ENCODE measurements at regions not wholly inside any gene's neighbourhood (a gene's known extent, or its start where the extent isn't known, plus 50 kb on each side); places are given as distances from the start of the nearest gene placed in this dataset.
"Not testable (repeated sequence)": the region's sequence is repeated elsewhere in the genome, so short reads cannot be mapped to it uniquely, and the experiment has no call there.

DNA sequence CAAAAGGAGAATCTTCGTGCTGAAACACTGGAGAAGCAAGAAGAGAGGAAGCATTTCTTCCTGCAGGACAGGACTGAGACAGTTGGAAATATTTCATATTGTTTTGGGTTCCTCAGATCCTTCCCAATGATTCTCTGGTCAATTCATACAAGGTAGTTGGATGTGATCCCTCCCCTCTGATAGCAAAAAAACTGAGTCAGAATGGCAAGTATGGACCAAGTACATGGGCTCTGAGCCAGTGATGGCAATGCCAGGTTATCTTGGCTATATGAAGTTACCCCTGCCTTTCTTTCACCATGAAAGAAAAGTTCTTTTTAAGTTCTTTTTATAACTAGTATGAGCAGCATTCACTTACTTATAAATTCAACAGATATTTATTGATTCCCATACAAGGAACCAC is 124.4 kb upstream of the PTPRZ1 start:
- Histone ChIP-seq H3K4me3 (no peak overlapping the region), H3K36me3 (no peaks in the 10 kb centered on the region), H3K4me2 (no peak overlapping the region), H3K4me1 (peaks cover 0 to 8% (median 2%) of the 10 kb centered on the region in 10 experiments; a peak in 4 of 20 replicates), H3K27ac (no peak overlapping the region), H3K9me3 (replicated peaks in 1 of 11) (0 out of 22 replicates have a peak, but pooled peaks cover 0 to 5% (median 0%) of the 10 kb centered on the region in 11 experiments), H3K9ac (no peak overlapping the region), H3K27me3 (no peaks in the 10 kb centered on the region), H4K20me1 (no peaks in the 10 kb centered on the region)
- TF ChIP-seq Cebpa-rat (IDR thresholded peaks at IDR 0.05), result no peak

DNA sequence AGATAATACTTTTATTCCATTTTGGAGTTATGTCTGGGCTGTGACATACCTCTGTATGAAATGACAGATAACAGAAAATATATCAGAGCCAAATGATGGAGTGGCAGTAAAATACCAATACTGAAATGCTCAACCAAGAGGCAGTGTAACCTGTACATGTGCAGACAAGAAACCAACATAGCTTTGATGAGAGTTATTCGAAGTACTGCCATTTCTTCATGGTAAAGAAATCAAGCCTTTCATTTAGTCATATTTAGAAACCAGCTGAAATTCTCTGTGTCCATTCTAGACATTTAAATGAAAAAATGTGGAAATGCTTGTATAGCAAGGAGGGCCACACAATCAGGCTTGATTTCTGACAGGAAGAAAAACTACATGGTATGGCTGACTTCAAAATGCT is 127.1 kb upstream of the PTPRZ1 start:
- Histone ChIP-seq H4K20me1 (no peaks in the 10 kb centered on the region), H3K4me2 (peak overlapping the region in 1 of 11 experiments; percentile 13; a peak in 1 of 22 replicates), H3K4me3 (no peak overlapping the region), H3K27ac (no peak overlapping the region), H3K27me3 (no peaks in the 10 kb centered on the region), H3K36me3 (no peaks in the 10 kb centered on the region), H3K4me1 (peaks cover 0 to 8% (median 2%) of the 10 kb centered on the region in 10 experiments; a peak in 4 of 20 replicates), H3K9ac (no peak overlapping the region), H3K9me3 (replicated peaks in 1 of 11) (0 out of 22 replicates have a peak, but pooled peaks cover 0 to 5% (median 0%) of the 10 kb centered on the region in 11 experiments)
- no peak for TF ChIP-seq Cebpa-rat (IDR thresholded peaks at IDR 0.05)

DNA sequence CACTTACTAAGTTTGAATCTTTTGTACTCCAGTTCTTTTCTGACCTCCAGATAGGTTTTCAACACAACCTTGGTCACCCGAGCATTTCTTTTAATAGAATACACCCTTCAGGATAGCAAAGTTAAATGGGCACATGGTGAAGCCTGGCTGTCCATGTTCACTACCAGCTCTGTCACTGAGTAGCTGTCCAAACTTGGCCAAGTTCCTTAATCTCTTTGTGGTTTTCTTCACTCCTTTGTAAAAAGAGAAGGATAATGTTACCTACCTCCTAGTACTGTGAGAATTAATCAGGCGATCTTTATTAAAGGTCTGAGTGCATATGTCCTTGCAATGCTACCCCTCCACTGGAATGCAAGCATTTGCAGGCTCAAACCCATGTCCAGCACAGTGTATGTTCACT is 128.1 kb upstream of the PTPRZ1 start:
- no peak overlapping the region for H3K9ac ChIP-seq
- H3K27ac ChIP-seq, result no peak overlapping the region
- 0 out of 22 replicates have a peak, but pooled peaks cover 0 to 5% (median 0%) of the 10 kb centered on the region in 11 experiments for H3K9me3 ChIP-seq (replicated peaks in 1 of 11)
- no peaks in the 10 kb centered on the region for H3K36me3 ChIP-seq
- no peak for TF ChIP-seq Cebpa-rat (IDR thresholded peaks at IDR 0.05)
- H4K20me1 ChIP-seq, result no peaks in the 10 kb centered on the region
- H3K27me3 ChIP-seq, result no peaks in the 10 kb centered on the region
- H3K4me3 ChIP-seq, result no peak overlapping the region
- no peak overlapping the region for H3K4me2 ChIP-seq
- peaks cover 0 to 8% (median 2%) of the 10 kb centered on the region in 10 experiments; a peak in 4 of 20 replicates for H3K4me1 ChIP-seq

DNA sequence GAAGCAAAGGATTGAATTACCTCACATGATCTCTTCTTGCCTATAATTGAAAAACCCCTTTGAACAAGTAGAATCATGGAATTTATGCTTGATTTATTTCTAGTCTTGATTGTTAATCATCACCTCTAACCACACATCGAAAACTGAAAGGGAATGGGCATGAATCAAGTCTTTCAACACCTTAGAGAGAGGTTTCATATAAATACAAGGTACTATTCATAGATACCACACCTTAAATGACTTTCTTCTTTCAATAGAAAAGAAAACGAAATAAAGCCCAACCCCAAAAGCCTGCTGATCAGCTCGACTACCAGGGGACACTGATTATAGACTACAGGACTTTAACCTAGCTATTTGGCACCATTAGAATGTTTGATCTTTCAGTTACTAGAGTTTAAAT is 128.6 kb upstream of the PTPRZ1 start:
- Histone ChIP-seq H3K9ac (no peak overlapping the region), H3K4me2 (no peak overlapping the region), H3K9me3 (replicated peaks in 1 of 11) (0 out of 22 replicates have a peak, but pooled peaks cover 0 to 5% (median 0%) of the 10 kb centered on the region in 11 experiments), H4K20me1 (no peaks in the 10 kb centered on the region), H3K4me3 (no peak overlapping the region), H3K4me1 (peaks cover 0 to 8% (median 2%) of the 10 kb centered on the region in 10 experiments; a peak in 4 of 20 replicates), H3K36me3 (no peaks in the 10 kb centered on the region), H3K27me3 (no peaks in the 10 kb centered on the region), H3K27ac (no peak overlapping the region)
- TF ChIP-seq Cebpa-rat (IDR thresholded peaks at IDR 0.05), result no peak

DNA sequence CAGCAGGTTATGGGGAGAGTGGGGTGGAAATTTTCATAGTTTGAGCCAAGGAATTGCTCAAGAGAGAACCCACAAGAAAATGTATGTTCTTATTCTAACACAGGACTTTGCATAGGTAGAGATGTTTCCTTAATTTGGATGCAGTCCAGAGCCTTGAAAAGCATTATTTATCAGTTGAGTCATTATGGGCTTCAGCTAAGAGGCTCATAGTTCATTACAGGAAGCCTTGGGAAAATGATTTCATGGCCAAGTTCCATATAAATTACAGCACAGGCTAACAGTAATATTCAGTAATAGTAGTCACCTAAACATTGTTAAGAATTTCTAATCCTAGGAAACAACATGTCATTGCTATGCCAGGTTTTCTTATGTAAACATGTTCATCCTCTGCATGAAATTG is 131.1 kb upstream of the PTPRZ1 start:
- Histone ChIP-seq H3K27ac (no peak overlapping the region), H3K9me3 (replicated peaks in 1 of 11) (no peaks in the 10 kb centered on the region), H3K27me3 (no peaks in the 10 kb centered on the region), H3K9ac (no peak overlapping the region), H3K4me3 (no peak overlapping the region), H4K20me1 (no peaks in the 10 kb centered on the region), H3K36me3 (no peaks in the 10 kb centered on the region), H3K4me2 (no peak overlapping the region), H3K4me1 (peaks cover 0 to 8% (median 2%) of the 10 kb centered on the region in 10 experiments; a peak in 4 of 20 replicates)
- no peak for TF ChIP-seq Cebpa-rat (IDR thresholded peaks at IDR 0.05)

DNA sequence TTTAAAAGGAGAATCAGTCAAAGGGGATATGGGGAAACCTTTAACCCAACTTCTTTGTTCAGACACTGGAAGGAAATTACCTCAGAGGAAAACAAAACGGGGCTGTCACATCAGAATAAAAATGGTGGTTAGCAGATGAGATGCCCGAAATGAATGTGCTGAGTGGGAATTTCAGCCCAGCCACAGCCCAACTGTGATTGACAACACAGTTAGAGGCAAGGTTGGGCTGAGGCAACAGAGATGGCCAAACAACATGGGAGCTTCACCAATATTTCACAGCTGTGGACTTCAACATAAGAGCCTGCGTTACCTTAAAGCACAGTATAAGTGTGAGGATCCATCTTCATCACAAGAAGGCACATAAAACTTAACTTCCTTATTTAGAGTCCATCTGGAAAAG is 133.5 kb upstream of the PTPRZ1 start:
- no peaks in the 10 kb centered on the region for H4K20me1 ChIP-seq
- H3K4me1 ChIP-seq, result no peaks in the 10 kb centered on the region
- H3K9ac ChIP-seq, result no peak overlapping the region
- H3K4me2 ChIP-seq, result no peak overlapping the region
- H3K27me3 ChIP-seq, result no peaks in the 10 kb centered on the region
- H3K9me3 ChIP-seq (replicated peaks in 1 of 11), result no peaks in the 10 kb centered on the region
- no peak for TF ChIP-seq Cebpa-rat (IDR thresholded peaks at IDR 0.05)
- no peak overlapping the region for H3K4me3 ChIP-seq
- H3K36me3 ChIP-seq, result no peaks in the 10 kb centered on the region
- no peak overlapping the region for H3K27ac ChIP-seq

DNA sequence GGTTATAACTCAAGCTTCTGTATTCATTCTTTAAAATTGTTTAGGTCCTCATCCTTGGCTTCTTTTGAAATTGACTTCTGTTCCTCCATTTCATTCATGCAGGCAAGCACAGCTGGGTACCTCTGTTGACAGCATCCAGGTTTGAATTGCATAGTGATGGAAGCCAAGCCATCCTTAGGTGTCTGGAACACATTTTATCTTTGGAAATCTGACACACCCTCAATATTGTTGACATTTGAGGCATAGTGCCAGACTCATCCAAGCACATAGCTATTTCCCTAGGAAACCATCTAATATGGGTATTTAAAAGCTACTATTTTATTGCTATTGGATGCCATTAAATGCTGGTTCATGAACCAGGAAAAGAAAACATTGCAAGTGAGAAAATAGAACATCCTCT is 142.1 kb upstream of the PTPRZ1 start:
- no peak for TF ChIP-seq Cebpa-rat (IDR thresholded peaks at IDR 0.05)
- Histone ChIP-seq H3K4me2 (no peak overlapping the region), H3K4me3 (no peak overlapping the region), H4K20me1 (no peaks in the 10 kb centered on the region), H3K4me1 (no peaks in the 10 kb centered on the region), H3K27ac (no peak overlapping the region), H3K27me3 (no peaks in the 10 kb centered on the region; a peak in 1 of 22 replicates), H3K9me3 (replicated peaks in 1 of 11) (peaks cover 22 to 32% (median 27%) of the 10 kb centered on the region in 11 experiments), H3K9ac (no peak overlapping the region), H3K36me3 (no peaks in the 10 kb centered on the region)

DNA sequence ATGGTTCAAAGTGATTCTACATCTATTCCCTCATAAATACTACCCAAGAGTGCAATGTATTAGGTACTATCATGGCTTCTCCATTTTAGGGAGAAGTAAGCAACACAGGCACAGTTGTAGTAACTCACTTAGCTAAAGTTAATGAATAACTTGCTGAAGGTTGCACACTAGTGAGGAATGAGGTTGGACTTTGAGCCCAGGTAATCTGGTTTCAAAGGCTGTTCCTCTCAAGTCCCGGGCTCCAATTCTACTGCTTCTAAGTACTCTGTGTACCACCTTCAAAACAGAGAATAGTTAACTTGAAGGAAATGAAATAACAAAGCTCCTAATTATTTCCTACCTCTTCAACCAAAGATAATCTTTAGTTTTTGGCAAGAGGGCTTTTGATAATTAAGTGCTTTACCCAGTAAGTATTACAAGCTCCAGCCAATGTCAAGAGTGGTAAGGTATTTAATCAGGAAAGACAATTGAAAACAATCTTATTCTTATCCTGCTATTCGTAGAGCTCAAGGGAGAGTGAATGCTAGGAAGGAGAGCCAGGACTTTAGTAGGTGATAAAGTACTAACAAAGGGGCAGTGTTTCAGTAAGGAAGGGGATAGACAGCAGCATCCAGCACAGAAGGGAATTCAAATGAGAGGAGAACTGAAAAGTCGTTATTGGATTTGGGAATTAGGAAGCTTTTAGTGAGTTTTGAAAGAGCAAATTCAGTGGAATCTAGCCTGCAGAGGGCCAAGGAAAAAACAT is 158.2 kb upstream of the PTPRZ1 start:
- H3K9ac ChIP-seq, result no peak overlapping the region
- 0 out of 22 replicates have a peak, but pooled peaks cover 0 to 4% (median 0%) of the 10 kb centered on the region in 11 experiments for H3K9me3 ChIP-seq (replicated peaks in 1 of 11)
- no peak overlapping the region for H3K4me3 ChIP-seq
- H3K27me3 ChIP-seq, result no peaks in the 10 kb centered on the region
- no peaks in the 10 kb centered on the region for H4K20me1 ChIP-seq
- 0 out of 20 replicates have a peak, but pooled peaks cover 0 to 3% (median 0%) of the 10 kb centered on the region in 10 experiments for H3K4me1 ChIP-seq
- TF ChIP-seq Cebpa-rat (IDR thresholded peaks at IDR 0.05), result no peak
- no peak overlapping the region for H3K27ac ChIP-seq
- no peaks in the 10 kb centered on the region for H3K36me3 ChIP-seq
- H3K4me2 ChIP-seq, result no peak overlapping the region

DNA sequence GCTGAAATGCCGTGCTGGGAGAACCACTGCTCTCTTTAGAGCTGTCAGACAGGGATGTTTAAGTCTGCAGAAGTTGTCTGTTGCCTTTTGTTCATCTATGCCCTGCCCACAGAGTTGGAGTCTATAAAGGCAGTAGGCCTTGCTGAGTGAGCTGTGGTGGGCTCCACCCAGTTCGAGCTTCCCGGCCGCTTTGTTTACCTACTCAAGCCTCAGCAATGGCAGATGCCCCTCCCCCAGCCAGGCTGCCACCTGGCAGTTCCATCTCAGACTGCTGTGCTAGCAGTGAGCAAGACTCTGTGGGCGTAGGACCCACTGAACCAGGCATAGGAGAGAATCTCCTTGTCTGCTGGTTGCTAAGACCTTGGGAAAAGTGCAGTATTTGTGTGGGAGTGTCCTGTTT is 160.0 kb upstream of the PTPRZ1 start:
- H3K4me2 ChIP-seq, result not testable (repeated sequence)

More for the DNA sequence above, 160.0 kb upstream of the PTPRZ1 start:
- H3K4me3 ChIP-seq; H3K9ac ChIP-seq; H3K27me3 ChIP-seq; H3K27ac ChIP-seq; H3K36me3 ChIP-seq; H3K9me3 ChIP-seq (replicated peaks in 1 of 11); H3K4me1 ChIP-seq; H4K20me1 ChIP-seq: not testable (repeated sequence)
